MM.1S (cell line): ENCODE measurements at regions not wholly inside any gene's neighbourhood (a gene's known extent, or its start where the extent isn't known, plus 50 kb on each side); places are given as distances from the start of the nearest gene placed in this dataset.

ENCODE experiments used
- DNase-seq: peaks from one replicate; pipeline ENCODE4 v3.0.0-alpha.2; 2015
- H2AFZ ChIP-seq: fragments of 300-600 bp; sonication (generic); 2 replicates; pipeline ENCODE4 v1.6.0; 2016; ENCODE audit warnings: antibody characterized with exemption, low read length
- H3F3A ChIP-seq: fragments of 300-600 bp; sonication (generic); 2 replicates; pipeline ENCODE4 v1.6.1; 2016; ENCODE audit warnings: mild to moderate bottlenecking, antibody characterized with exemption, low read length, moderate library complexity, mixed read lengths; ENCODE audit not compliant: insufficient read depth
- H3K27ac ChIP-seq: fragments of 300-600 bp; sonication (generic); 2 replicates; pipeline ENCODE4 v1.5.1; 2016; ENCODE audit warnings: mild to moderate bottlenecking, low read length
- H3K27me3 ChIP-seq: fragments of 300-600 bp; sonication (generic); replicated peaks from 2 replicates; pipeline ENCODE4 v1.6.0; 2016; ENCODE audit warnings: low read length; ENCODE audit not compliant: insufficient read depth
- H3K36me3 ChIP-seq: fragments of 300-600 bp; sonication (generic); replicated peaks from 2 replicates; pipeline ENCODE4 v1.6.1; 2016; ENCODE audit warnings: mild to moderate bottlenecking, low read length, mixed read lengths; ENCODE audit not compliant: insufficient read depth
- H3K4me1 ChIP-seq: fragments of 300-600 bp; sonication (generic); 2 replicates; pipeline ENCODE4 v1.6.1; 2016; ENCODE audit warnings: low read length, mixed read lengths
- H3K4me2 ChIP-seq: fragments of 300-600 bp; sonication (generic); 2 replicates; pipeline ENCODE4 v1.6.0; 2016; ENCODE audit warnings: low read depth, low read length
- H3K4me3 ChIP-seq: fragments of 300-600 bp; sonication (generic); 2 replicates; pipeline ENCODE4 v1.5.1; 2016; ENCODE audit warnings: low read length, mixed read lengths
- H3K79me2 ChIP-seq: fragments of 300-600 bp; sonication (generic); 2 replicates; pipeline ENCODE4 v1.6.1; 2016; ENCODE audit warnings: mixed run types, low read length, mixed read lengths
- H3K9ac ChIP-seq: fragments of 300-600 bp; sonication (generic); 2 replicates; pipeline ENCODE4 v1.6.1; 2016; ENCODE audit warnings: low read length, mixed read lengths
- H3K9me2 ChIP-seq: fragments of 300-600 bp; sonication (generic); replicated peaks from 2 replicates; pipeline ENCODE4 v1.6.1; 2016; ENCODE audit warnings: mild to moderate bottlenecking, low read length, mixed read lengths; ENCODE audit not compliant: insufficient read depth
- H3K9me3 ChIP-seq: fragments of 300-600 bp; sonication (generic); replicated peaks from 2 replicates; pipeline ENCODE4 v1.6.1; 2016; ENCODE audit warnings: mild to moderate bottlenecking, low read length, mixed read lengths; ENCODE audit not compliant: insufficient read depth
- H4K20me1 ChIP-seq: fragments of 300-600 bp; sonication (generic); 2 replicates; pipeline ENCODE4 v1.6.1; 2016; ENCODE audit warnings: mild to moderate bottlenecking, low read length, moderate library complexity, mixed read lengths; ENCODE audit not compliant: insufficient read depth
- EZH2 ChIP-seq: fragments of 300-600 bp; sonication (generic); optimal IDR thresholded peaks from 2 replicates; pipeline ENCODE3; 2017; ENCODE audit warnings: low read depth, mild to moderate bottlenecking, antibody characterized with exemption, low read length, mixed read lengths
- EZH2phosphoT487 ChIP-seq: fragments of 300-600 bp; sonication (generic); IDR thresholded peaks from 2 replicates; pipeline ENCODE4 v1.6.1; 2018; ENCODE audit warnings: antibody characterized with exemption, low read length
- TF ChIP-seq, protein P1 (sequence below): fragments of 300-600 bp; sonication (generic); IDR thresholded peaks from 2 replicates; pipeline ENCODE4 v1.5.1; 2016; ENCODE audit warnings: antibody characterized with exemption, low read length, mixed read lengths

DNA sequence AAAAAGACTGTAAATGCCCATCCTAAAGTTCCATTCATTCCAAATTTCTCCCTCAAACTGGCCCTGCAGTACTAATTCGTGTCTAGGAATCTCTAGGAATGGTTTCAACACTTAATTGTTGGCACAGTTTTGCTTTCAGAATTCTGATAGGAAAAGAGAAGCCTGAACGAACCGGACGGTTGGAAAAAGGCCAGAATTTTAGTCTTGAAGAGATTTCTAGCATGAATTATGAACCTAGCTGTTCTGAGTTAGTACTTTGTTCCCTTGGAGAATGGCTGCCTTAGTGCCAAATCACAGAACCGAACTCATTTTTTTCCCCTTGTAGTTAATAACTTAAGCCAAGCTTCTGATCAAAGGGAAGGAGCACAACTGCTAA lies 262.6 kb downstream of the ADAMTS20 start:
- Histone ChIP-seq H3K4me1 (0 out of 2 replicates have a peak, but pooled peaks cover 6% of the 10 kb centered on the region), H4K20me1 (no peaks in the 10 kb centered on the region), H3K79me2 (no peaks in the 10 kb centered on the region), H3K27ac (no peak overlapping the region), H3F3A (peaks cover 5% of the 10 kb centered on the region; the same call in 1 of the 2 replicates), H3K27me3 (no peaks in the 10 kb centered on the region), H3K9me2 (no peaks in the 10 kb centered on the region), H3K36me3 (no peaks in the 10 kb centered on the region), H3K4me3 (no peak overlapping the region), H3K9ac (no peak overlapping the region), H3K9me3 (no peaks in the 10 kb centered on the region), H3K4me2 (no peak overlapping the region), H2AFZ (no peak overlapping the region)
- TF ChIP-seq EZH2phosphoT487 (no peak), EZH2 (no peak)
- TF ChIP-seq, protein P1, sequence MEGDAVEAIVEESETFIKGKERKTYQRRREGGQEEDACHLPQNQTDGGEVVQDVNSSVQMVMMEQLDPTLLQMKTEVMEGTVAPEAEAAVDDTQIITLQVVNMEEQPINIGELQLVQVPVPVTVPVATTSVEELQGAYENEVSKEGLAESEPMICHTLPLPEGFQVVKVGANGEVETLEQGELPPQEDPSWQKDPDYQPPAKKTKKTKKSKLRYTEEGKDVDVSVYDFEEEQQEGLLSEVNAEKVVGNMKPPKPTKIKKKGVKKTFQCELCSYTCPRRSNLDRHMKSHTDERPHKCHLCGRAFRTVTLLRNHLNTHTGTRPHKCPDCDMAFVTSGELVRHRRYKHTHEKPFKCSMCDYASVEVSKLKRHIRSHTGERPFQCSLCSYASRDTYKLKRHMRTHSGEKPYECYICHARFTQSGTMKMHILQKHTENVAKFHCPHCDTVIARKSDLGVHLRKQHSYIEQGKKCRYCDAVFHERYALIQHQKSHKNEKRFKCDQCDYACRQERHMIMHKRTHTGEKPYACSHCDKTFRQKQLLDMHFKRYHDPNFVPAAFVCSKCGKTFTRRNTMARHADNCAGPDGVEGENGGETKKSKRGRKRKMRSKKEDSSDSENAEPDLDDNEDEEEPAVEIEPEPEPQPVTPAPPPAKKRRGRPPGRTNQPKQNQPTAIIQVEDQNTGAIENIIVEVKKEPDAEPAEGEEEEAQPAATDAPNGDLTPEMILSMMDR = no peak
- DNase-seq = no peak

DNA sequence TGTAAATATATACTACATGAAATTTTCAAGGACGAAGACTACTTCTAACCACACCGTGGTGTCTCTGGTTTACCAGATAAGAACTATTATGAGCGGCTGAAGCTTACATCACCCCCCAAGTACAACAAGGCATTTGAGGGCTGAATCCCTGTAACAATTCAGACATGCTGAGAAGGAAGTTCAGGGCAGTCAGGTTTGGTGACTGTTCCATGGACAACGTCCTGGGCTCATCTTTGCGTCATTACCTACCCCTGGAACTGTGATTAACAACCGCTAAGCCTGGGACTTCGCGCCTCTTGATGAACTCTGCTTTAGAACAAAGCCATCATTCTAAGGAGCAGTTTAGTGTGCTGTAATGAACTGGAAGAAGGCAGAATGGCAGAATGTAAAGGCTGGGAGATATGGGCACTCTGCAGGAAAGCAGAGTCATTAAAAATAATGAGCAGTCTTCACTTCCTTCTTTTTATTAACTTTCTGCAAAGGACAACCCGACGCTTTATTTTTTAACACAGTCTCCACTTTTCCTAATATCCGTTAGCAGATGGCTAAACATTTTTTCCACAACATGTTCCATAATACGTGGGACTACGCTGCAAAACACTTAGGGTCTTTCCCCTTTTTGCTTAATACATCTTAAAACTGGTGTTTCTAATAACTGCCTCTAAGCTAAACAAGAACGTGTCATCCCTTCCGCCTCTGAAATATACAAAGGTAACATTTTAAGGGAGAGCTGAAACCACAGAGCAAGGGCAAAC lies 263.2 kb downstream of the ADAMTS20 start:
- peaks cover 5% of the 10 kb centered on the region; the same call in 1 of the 2 replicates for H3F3A ChIP-seq

DNA sequence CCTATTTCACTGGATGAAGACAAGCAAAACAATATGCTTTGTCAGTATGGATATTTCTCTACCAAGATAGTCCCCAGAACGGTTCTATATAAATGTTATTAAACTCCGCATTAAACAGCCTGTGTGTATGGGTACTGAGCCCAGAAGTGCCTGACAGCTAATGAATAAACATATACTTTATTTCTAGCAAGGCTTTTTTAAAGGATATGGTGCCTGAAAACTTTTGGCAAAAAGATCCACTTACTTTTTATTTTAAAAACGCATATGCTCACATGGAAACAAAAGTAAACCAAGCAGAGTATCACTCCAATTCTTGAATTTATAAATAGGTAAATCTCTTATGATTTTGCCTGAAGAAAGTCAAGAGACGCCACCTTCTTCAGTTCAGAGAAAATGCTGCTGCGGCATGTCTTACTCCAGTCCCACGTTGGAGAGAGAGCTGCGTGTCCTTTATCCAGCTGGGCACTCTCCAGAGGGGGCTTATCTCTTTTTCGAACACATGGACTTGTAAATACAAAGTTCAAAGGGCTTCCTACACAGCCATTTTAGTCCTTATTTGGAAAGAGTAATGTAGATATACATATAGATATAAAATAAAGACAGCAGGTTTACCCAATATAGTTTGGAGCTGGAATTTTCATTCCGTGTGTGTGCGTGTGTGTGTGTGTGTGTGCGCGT lies 264.2 kb downstream of the ADAMTS20 start:
- Histone ChIP-seq H3K27me3 (no peaks in the 10 kb centered on the region), H3K79me2 (no peaks in the 10 kb centered on the region), H3K4me1 (0 out of 2 replicates have a peak, but pooled peaks cover 6% of the 10 kb centered on the region), H3K9ac (no peak overlapping the region), H4K20me1 (no peaks in the 10 kb centered on the region), H3F3A (peaks cover 5% of the 10 kb centered on the region; the same call in 1 of the 2 replicates), H3K4me3 (no peak overlapping the region), H3K9me2 (no peaks in the 10 kb centered on the region), H3K27ac (no peak overlapping the region), H2AFZ (no peak overlapping the region), H3K4me2 (no peak overlapping the region), H3K36me3 (no peaks in the 10 kb centered on the region), H3K9me3 (no peaks in the 10 kb centered on the region)
- TF ChIP-seq EZH2 = no peak
- TF ChIP-seq, protein P1 = no peak
- no peak for TF ChIP-seq EZH2phosphoT487
- DNase-seq = no peak

More for the DNA sequence above, 263.2 kb downstream of the ADAMTS20 start:
- H3K4me1 ChIP-seq = 0 out of 2 replicates have a peak, but pooled peaks cover 6% of the 10 kb centered on the region
- no peak overlapping the region for H3K27ac ChIP-seq
- H3K4me2 ChIP-seq = no peak overlapping the region
- H3K36me3 ChIP-seq = no peaks in the 10 kb centered on the region
- no peak for DNase-seq
- H3K9me3 ChIP-seq = no peaks in the 10 kb centered on the region
- H3K9ac ChIP-seq = no peak overlapping the region
- H3K27me3 ChIP-seq = no peaks in the 10 kb centered on the region
- H3K9me2 ChIP-seq = no peaks in the 10 kb centered on the region
- no peaks in the 10 kb centered on the region for H4K20me1 ChIP-seq
- no peaks in the 10 kb centered on the region for H3K79me2 ChIP-seq
- TF ChIP-seq EZH2 = no peak
- TF ChIP-seq EZH2phosphoT487 = no peak
- TF ChIP-seq, protein P1 = no peak
- H2AFZ ChIP-seq = no peak overlapping the region
- H3K4me3 ChIP-seq = no peak overlapping the region
